ENCODE measurements at regions not wholly inside any gene's neighbourhood (a gene's known extent, or its start where the extent isn't known, plus 50 kb on each side); places are given as distances from the start of the nearest gene placed in this dataset.

DNA sequence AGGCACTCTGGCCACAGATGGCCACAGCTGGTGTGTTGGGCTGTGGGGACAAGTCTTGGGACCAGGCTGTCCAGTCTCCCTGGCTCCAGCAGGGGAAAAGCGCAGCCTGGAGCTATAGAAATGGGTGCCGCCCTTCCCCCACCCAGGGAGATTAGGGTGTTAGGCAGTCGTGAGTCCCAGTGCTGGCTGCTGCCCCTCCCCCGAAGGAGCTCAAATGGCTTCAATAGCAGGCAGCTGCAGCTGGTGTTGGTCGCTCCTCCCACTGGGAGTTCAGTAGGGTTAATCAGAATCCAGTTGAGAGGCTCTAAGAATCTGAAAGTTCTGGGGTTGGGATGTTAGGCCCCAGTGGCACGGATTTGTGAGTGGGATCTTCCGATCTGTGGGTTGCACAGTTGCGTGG, 595.6 kb upstream of the PKN2 start:
- H3K4me3 ChIP-seq, result no peak overlapping the region
- H3K9me3 ChIP-seq, result peaks cover 0 to 36% (median 16%) of the 10 kb centered on the region in 8 donors
- intact Hi-C loops (cut with DNase I; ENCODE audit: low total_unique reads), result no loop called here
- H3K27ac ChIP-seq, result no peak overlapping the region
- no peaks in the 10 kb centered on the region for H3K4me1 ChIP-seq
- H3K36me3 ChIP-seq, result no peaks in the 10 kb centered on the region
- TF ChIP-seq POLR2AphosphoS5 (IDR thresholded peaks at IDR 0.05) (no peak), POLR2A (IDR thresholded peaks at IDR 0.05) (no peak)
- TF ChIP-seq, protein P1, sequence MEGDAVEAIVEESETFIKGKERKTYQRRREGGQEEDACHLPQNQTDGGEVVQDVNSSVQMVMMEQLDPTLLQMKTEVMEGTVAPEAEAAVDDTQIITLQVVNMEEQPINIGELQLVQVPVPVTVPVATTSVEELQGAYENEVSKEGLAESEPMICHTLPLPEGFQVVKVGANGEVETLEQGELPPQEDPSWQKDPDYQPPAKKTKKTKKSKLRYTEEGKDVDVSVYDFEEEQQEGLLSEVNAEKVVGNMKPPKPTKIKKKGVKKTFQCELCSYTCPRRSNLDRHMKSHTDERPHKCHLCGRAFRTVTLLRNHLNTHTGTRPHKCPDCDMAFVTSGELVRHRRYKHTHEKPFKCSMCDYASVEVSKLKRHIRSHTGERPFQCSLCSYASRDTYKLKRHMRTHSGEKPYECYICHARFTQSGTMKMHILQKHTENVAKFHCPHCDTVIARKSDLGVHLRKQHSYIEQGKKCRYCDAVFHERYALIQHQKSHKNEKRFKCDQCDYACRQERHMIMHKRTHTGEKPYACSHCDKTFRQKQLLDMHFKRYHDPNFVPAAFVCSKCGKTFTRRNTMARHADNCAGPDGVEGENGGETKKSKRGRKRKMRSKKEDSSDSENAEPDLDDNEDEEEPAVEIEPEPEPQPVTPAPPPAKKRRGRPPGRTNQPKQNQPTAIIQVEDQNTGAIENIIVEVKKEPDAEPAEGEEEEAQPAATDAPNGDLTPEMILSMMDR (IDR thresholded peaks at IDR 0.05 in 8 of 11, conservative IDR thresholded peaks at IDR 0.05 in 3 of 11), result no peak
- peaks cover 0 to 12% (median 0%) of the 10 kb centered on the region in 7 donors for H3K27me3 ChIP-seq (replicated peaks in 1 of 7)
- no peak for DNase-seq
- 78 to 92% (median 88%) methylated on average over 8 of the region's 8 CpGs for WGBS, 5 donors

DNA sequence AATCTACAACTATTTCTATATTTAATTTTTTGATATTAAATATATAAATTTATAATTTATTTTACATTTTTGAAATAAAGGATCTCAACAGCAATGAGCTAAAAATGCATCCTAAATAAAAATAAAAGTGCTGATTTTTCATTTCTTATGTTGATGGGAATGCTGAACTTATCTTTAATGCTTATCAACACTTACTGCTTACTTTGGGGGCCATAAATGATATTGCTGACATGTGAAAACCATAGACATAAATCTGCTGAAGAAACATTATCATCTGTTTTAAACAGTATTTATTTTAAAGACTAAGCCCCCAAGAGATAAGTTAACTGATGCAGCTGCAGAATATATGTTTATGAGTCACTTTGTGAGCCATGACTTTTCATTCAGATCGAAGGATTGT, 594.1 kb upstream of the PKN2 start:
- DNase-seq, result no peak
- no peaks in the 10 kb centered on the region for H3K36me3 ChIP-seq
- no peak overlapping the region for H3K27ac ChIP-seq
- intact Hi-C loops (cut with DNase I; ENCODE audit: low total_unique reads), result no loop called here
- H3K9me3 ChIP-seq, result peaks cover 0 to 22% (median 7%) of the 10 kb centered on the region in 8 donors
- TF ChIP-seq POLR2AphosphoS5 (IDR thresholded peaks at IDR 0.05) (no peak), POLR2A (IDR thresholded peaks at IDR 0.05) (no peak)
- TF ChIP-seq, protein P1 (IDR thresholded peaks at IDR 0.05 in 8 of 11, conservative IDR thresholded peaks at IDR 0.05 in 3 of 11), result no peak
- H3K4me3 ChIP-seq, result no peak overlapping the region
- peaks cover 0 to 12% (median 0%) of the 10 kb centered on the region in 7 donors for H3K27me3 ChIP-seq (replicated peaks in 1 of 7)
- WGBS, 5 donors, result 0 to 2% (median 0%) methylated on average over 1 of the region's 1 CpG
- no peaks in the 10 kb centered on the region for H3K4me1 ChIP-seq

DNA sequence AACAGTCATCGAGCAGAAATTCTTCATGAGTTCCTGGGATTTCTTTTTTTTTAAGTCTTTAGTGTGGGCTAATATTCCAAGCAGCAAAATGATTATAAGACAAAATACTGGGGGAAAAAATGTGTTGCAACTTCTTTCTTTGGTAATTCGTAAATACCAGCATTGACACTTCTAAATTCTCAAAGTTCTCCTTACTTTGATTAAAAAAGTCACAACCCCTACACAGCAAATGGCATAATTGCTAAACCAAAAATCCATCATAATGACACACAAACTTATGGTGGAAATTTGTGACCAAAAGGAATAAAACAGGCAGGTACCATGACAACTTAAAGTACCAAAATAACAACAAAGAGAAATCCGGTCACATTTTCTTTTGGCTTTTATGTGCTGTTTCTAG, 585.2 kb upstream of the PKN2 start:
- intact Hi-C loops (cut with DNase I; ENCODE audit: low total_unique reads), result no loop called here

DNA sequence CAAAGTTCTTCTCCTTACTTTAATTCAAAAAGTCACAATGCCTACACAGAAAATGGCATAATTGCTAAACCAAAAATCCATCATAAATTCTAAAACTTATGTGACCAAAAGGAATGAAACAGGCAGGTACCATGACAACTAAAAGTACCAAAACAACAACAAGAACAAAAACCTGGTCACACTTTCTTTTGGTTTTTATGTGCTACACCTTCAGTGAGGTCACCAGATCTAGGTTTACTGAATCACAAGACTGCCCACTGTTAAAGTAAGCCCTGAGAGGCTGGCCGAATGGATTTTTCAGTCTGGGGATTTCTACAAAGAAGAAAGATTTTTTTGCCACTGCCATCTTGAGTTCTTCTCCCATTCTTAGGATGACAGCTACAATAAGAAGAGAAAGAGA, 583.0 kb upstream of the PKN2 start:
- Histone ChIP-seq H3K27me3 (replicated peaks in 1 of 7) (no peaks in the 10 kb centered on the region), H3K4me1 (no peaks in the 10 kb centered on the region), H3K4me3 (no peak overlapping the region), H3K27ac (no peak overlapping the region), H3K36me3 (no peaks in the 10 kb centered on the region), H3K9me3 (no peaks in the 10 kb centered on the region)
- 75 to 94% (median 83%) methylated on average over 1 of the region's 1 CpG for WGBS, 5 donors
- intact Hi-C loops (cut with DNase I; ENCODE audit: low total_unique reads), result no loop called here
- TF ChIP-seq POLR2AphosphoS5 (IDR thresholded peaks at IDR 0.05) (no peak), POLR2A (IDR thresholded peaks at IDR 0.05) (no peak)
- TF ChIP-seq, protein P1 (IDR thresholded peaks at IDR 0.05 in 8 of 11, conservative IDR thresholded peaks at IDR 0.05 in 3 of 11), result no peak
- DNase-seq, result no peak

More for the DNA sequence above, 585.2 kb upstream of the PKN2 start:
- DNase-seq, result no peak
- Histone ChIP-seq H3K27me3 (replicated peaks in 1 of 7) (no peaks in the 10 kb centered on the region), H3K36me3 (no peaks in the 10 kb centered on the region), H3K9me3 (no peaks in the 10 kb centered on the region), H3K27ac (no peak overlapping the region), H3K4me1 (no peaks in the 10 kb centered on the region), H3K4me3 (no peak overlapping the region)
- TF ChIP-seq, protein P1 (IDR thresholded peaks at IDR 0.05 in 8 of 11, conservative IDR thresholded peaks at IDR 0.05 in 3 of 11), result no peak
- TF ChIP-seq POLR2AphosphoS5 (IDR thresholded peaks at IDR 0.05) (no peak), POLR2A (IDR thresholded peaks at IDR 0.05) (no peak)
- 69 to 84% (median 77%) methylated on average over 3 of the region's 3 CpGs for WGBS, 5 donors
